Trophoblast cell (in vitro differentiated cells and primary cell): ENCODE measurements at regions not wholly inside any gene's neighbourhood (a gene's known extent, or its start where the extent isn't known, plus 50 kb on each side); places are given as distances from the start of the nearest gene placed in this dataset.

Experiments used
- DNase-seq, 2 donors: peaks; one replicate each; pipeline ENCODE4 v3.0.0-alpha.2; 2016
- H2AFZ ChIP-seq: 2 replicates; pipeline ENCODE4 v1.6.1; 2013; ENCODE audit warnings: low read length, moderate library complexity, mild to moderate bottlenecking; ENCODE audit not compliant: insufficient read depth, poor library complexity
- H2AK5ac ChIP-seq: 2 replicates; pipeline ENCODE4 v1.6.1; 2013; ENCODE audit warnings: mild to moderate bottlenecking, low read length
- H2BK120ac ChIP-seq: 2 replicates; pipeline ENCODE4 v1.6.1; 2013; ENCODE audit warnings: low read length, mild to moderate bottlenecking, moderate library complexity; ENCODE audit not compliant: insufficient read depth, poor library complexity
- H2BK12ac ChIP-seq: 2 replicates; pipeline ENCODE4 v1.6.1; 2013; ENCODE audit warnings: mild to moderate bottlenecking, low read length, moderate library complexity
- H2BK5ac ChIP-seq: 2 replicates; pipeline ENCODE4 v1.6.1; 2013; ENCODE audit warnings: low read length, low read depth, moderate library complexity, mild to moderate bottlenecking; ENCODE audit not compliant: poor library complexity
- H3K14ac ChIP-seq: 2 replicates; pipeline ENCODE4 v1.6.1; 2013; ENCODE audit warnings: mild to moderate bottlenecking, low read length
- H3K18ac ChIP-seq: 2 replicates; pipeline ENCODE4 v1.6.1; 2013; ENCODE audit warnings: mild to moderate bottlenecking, low read length
- H3K23ac ChIP-seq: 2 replicates; pipeline ENCODE4 v1.6.1; 2013; ENCODE audit warnings: low read length
- H3K27ac ChIP-seq: 2 replicates; pipeline ENCODE4 v1.5.1; 2013; ENCODE audit warnings: low read depth, mild to moderate bottlenecking, inconsistent platforms, low read length, moderate library complexity
- H3K27me3 ChIP-seq: 2 replicates; pipeline ENCODE4 v1.6.1; 2013; ENCODE audit warnings: inconsistent platforms, mild to moderate bottlenecking, low read length, moderate library complexity; ENCODE audit not compliant: insufficient read depth
- H3K36me3 ChIP-seq, 2 experiments: 1 replicate in 1 of 2; 2 replicates in 1 of 2; pipeline ENCODE4 v1.6.1; 2013; ENCODE audit warnings: low read length in 2 of 2, mild to moderate bottlenecking in 2 of 2, moderate library complexity in 1 of 2; ENCODE audit not compliant: insufficient read depth in 2 of 2, control insufficient read depth in 1 of 2
- H3K4ac ChIP-seq: 2 replicates; pipeline ENCODE4 v1.6.1; 2013; ENCODE audit warnings: low read depth, mild to moderate bottlenecking, low read length, moderate library complexity
- H3K4me1 ChIP-seq, 2 experiments: 1 replicate in 1 of 2; 2 replicates in 1 of 2; pipeline ENCODE4 v1.6.1; 2013; ENCODE audit warnings: low read length in 2 of 2, mild to moderate bottlenecking in 2 of 2, moderate library complexity in 1 of 2; ENCODE audit not compliant: insufficient read depth in 2 of 2, control insufficient read depth in 1 of 2
- H3K4me2 ChIP-seq: 2 replicates; pipeline ENCODE4 v1.6.1; 2013; ENCODE audit warnings: inconsistent platforms, mild to moderate bottlenecking, low read length, moderate library complexity
- H3K4me3 ChIP-seq: 2 replicates; pipeline ENCODE4 v1.5.1; 2013; ENCODE audit warnings: mild to moderate bottlenecking, low read depth, low read length, inconsistent platforms
- H3K79me1 ChIP-seq: one replicate; pipeline ENCODE4 v1.6.1; 2013; ENCODE audit warnings: low read length
- H3K79me2 ChIP-seq: 2 replicates; pipeline ENCODE4 v1.6.1; 2013; ENCODE audit warnings: low read length, mild to moderate bottlenecking; ENCODE audit not compliant: control insufficient read depth, insufficient read depth, poor library complexity
- H3K9ac ChIP-seq: 2 replicates; pipeline ENCODE4 v1.6.1; 2013; ENCODE audit warnings: mild to moderate bottlenecking, low read length
- H3K9me3 ChIP-seq: 2 replicates; pipeline ENCODE4 v1.6.1; 2013; ENCODE audit warnings: low read depth, mild to moderate bottlenecking, control low read depth, inconsistent platforms, low read length; ENCODE audit not compliant: insufficient read depth
- H4K12ac ChIP-seq: 2 replicates; pipeline ENCODE4 v1.6.1; 2013; ENCODE audit warnings: low read depth, mild to moderate bottlenecking, low read length, moderate library complexity
- H4K8ac ChIP-seq: 2 replicates; pipeline ENCODE4 v1.6.1; 2013; ENCODE audit warnings: low read depth, mild to moderate bottlenecking, low read length, moderate library complexity
- H4K91ac ChIP-seq: one replicate; pipeline ENCODE4 v1.6.1; 2013; ENCODE audit warnings: low read depth, mild to moderate bottlenecking, low read length, moderate library complexity
- WGBS: extraction: QIAGEN DNeasy Blood & Tissue Kit; methylation state at CpG from one replicate; pipeline ENCODE4 v1.1.7; 2013; ENCODE audit warnings: missing lambda C conversion rate; ENCODE audit not compliant: insufficient read length, insufficient coverage; ENCODE audit errors: extremely low coverage; 5-methylcytosine and 5-hydroxymethylcytosine counted together

DNA sequence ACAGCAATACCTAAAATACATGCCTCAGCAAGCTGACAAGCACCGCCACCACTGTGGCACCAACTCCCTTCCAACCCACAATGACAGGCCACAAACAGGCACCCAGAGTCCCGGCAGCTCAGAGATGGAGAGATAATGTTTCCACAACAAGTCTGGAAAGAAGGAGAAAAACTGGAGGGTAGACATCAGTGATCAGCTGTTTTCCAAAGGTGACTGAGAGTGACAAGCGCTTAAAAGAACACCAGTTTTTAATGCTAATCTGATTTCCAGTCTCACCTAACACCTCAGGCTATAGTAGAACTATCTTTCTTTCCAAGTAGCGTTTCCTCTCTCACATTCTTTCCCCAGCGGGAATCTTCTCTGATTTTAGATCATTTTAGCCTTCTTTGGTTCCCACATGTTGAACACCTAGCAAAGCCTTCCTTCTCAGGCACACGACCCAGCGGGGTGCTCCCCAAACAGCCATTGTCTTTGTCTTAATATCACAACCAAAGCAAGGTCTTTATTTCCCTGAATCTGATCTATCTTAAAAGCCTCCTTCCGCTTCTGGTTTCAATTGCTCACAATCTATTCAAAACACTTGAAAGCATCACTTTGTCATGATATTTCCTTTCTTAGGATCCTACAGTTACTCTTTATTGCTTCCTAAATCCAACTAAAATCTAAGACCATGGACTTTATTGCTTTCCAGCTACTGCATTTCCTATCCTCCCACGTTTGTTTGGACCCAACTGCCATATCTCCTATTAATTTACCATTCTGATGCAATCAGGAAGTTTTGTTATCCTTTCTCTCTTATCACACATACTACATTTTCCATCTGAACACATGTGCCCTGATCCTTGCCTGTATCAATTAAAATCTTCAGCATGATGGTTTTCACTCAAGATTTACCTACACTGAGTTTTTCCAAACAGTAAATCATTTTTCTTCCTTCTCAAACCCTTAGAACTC, 282.7 kb downstream of the ADGB start:
- Histone ChIP-seq H4K91ac (no peak overlapping the region), H4K8ac (no peak overlapping the region), H3K4me1 (peaks cover 0 to 5% of the 10 kb centered on the region in 2 experiments), H3K23ac (no peak overlapping the region), H3K27me3 (no peaks in the 10 kb centered on the region), H2BK12ac (no peak overlapping the region), H3K4me2 (no peak overlapping the region), H3K4ac (no peak overlapping the region), H3K4me3 (no peak overlapping the region), H3K14ac (no peak overlapping the region), H3K9me3 (no peaks in the 10 kb centered on the region), H3K79me2 (no peaks in the 10 kb centered on the region), H2BK120ac (no peak overlapping the region), H3K36me3 (no peaks in the 10 kb centered on the region), H3K27ac (no peak overlapping the region), H3K18ac (no peak overlapping the region), H3K9ac (no peak overlapping the region), H2AK5ac (no peak overlapping the region), H3K79me1 (no peaks in the 10 kb centered on the region), H2AFZ (no peak overlapping the region), H2BK5ac (no peak overlapping the region), H4K12ac (no peak overlapping the region)
- no CpG with 5 or more reads among the region's 9 CpGs for WGBS
- peak in 1 of 2 donors; percentile 22 for DNase-seq

GRCh38 chr6:146883640-146884531, 285.1 kb downstream of the ADGB start:
- no peak overlapping the region for H2AFZ ChIP-seq
- no peak overlapping the region for H2BK120ac ChIP-seq
- H3K4me3 ChIP-seq, result no peak overlapping the region
- no peaks in the 10 kb centered on the region for H3K79me2 ChIP-seq
- H2BK12ac ChIP-seq, result no peak overlapping the region
- H3K9ac ChIP-seq, result no peak overlapping the region
- H3K79me1 ChIP-seq, result no peaks in the 10 kb centered on the region
- H3K9me3 ChIP-seq, result no peaks in the 10 kb centered on the region
- H3K4me2 ChIP-seq, result no peak overlapping the region
- no peak overlapping the region for H3K14ac ChIP-seq
- no peak overlapping the region for H2AK5ac ChIP-seq
- no peak for DNase-seq
- no peak overlapping the region for H4K12ac ChIP-seq
- H4K8ac ChIP-seq, result no peak overlapping the region
- H3K4ac ChIP-seq, result no peak overlapping the region
- H2BK5ac ChIP-seq, result no peak overlapping the region
- H3K4me1 ChIP-seq, result peaks cover 2 to 4% of the 10 kb centered on the region in 2 experiments
- WGBS, result no CpG with 5 or more reads among the region's 4 CpGs
- H3K27me3 ChIP-seq, result no peaks in the 10 kb centered on the region
- no peak overlapping the region for H4K91ac ChIP-seq
- no peak overlapping the region for H3K27ac ChIP-seq
- H3K36me3 ChIP-seq, result no peaks in the 10 kb centered on the region
- no peak overlapping the region for H3K18ac ChIP-seq
- no peak overlapping the region for H3K23ac ChIP-seq

- H2BK12ac ChIP-seq, result no peak overlapping the region
- no peaks in the 10 kb centered on the region for H3K36me3 ChIP-seq
- no peak overlapping the region for H3K18ac ChIP-seq
- H2BK5ac ChIP-seq, result no peak overlapping the region
- no peak overlapping the region for H3K9ac ChIP-seq
- H3K79me1 ChIP-seq, result no peaks in the 10 kb centered on the region
- no peak overlapping the region for H4K12ac ChIP-seq
- H3K4ac ChIP-seq, result no peak overlapping the region
- H3K14ac ChIP-seq, result no peak overlapping the region
- H3K4me2 ChIP-seq, result no peak overlapping the region
- no peak overlapping the region for H4K8ac ChIP-seq
- H3K27ac ChIP-seq, result no peak overlapping the region
- peaks cover 2 to 4% of the 10 kb centered on the region in 2 experiments for H3K4me1 ChIP-seq
- WGBS, result no CpG with 5 or more reads among the region's 2 CpGs
- H2AFZ ChIP-seq, result no peak overlapping the region
- no peak overlapping the region for H4K91ac ChIP-seq
- H3K27me3 ChIP-seq, result no peaks in the 10 kb centered on the region
- no peak overlapping the region for H3K23ac ChIP-seq
- no peak overlapping the region for H3K4me3 ChIP-seq
- DNase-seq, result no peak
- H3K9me3 ChIP-seq, result no peaks in the 10 kb centered on the region
- no peaks in the 10 kb centered on the region for H3K79me2 ChIP-seq
- no peak overlapping the region for H2AK5ac ChIP-seq
- H2BK120ac ChIP-seq, result no peak overlapping the region
Observed at GRCh38 chr6:146884728-146885127, 286.0 kb downstream of the ADGB start.

DNA sequence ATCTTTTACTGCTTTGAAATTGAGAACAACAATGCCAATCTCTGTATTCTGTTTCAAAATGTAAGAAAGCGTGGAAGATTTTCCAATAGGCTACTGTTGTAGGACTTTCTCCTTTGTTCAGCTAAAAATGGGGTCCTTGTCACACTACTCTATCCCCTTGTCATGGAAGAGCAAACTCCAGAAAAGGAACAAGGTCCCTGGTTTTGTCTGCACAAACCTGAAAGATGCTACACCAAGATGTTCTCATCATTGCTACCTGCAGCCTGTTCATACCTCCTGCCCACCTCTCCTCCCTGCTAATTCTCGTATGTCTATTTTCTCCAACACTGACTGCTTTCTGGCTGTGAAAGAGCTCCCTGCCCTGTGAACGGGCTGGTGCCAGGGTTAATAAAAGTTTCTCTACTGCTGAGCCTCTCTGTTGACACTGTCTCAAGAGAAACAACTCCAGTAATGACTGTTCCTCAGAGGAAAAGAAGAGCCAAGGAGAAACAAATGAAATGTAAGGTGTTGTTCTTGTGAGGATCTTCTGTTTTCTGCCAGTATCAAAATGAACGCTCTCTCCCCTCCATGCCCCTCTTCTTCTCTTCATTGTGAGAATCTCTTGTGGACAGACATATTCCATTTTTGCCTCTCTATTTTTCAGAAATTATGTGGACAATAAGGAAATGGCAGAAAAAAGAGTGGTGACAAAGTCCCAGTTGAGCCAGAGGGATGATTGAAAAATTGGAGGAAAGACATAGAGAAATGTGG, 287.1 kb downstream of the ADGB start:
- no peaks in the 10 kb centered on the region for H3K79me1 ChIP-seq
- no peak for DNase-seq
- WGBS, result no CpG with 5 or more reads among the region's 4 CpGs

More for the DNA sequence above, 287.1 kb downstream of the ADGB start:
- Histone ChIP-seq H3K18ac (no peak overlapping the region), H2AK5ac (no peak overlapping the region), H3K4ac (no peak overlapping the region), H3K14ac (no peak overlapping the region), H4K8ac (no peak overlapping the region), H2BK5ac (no peak overlapping the region), H2BK12ac (no peak overlapping the region), H2BK120ac (no peak overlapping the region), H3K9ac (no peak overlapping the region), H2AFZ (no peak overlapping the region), H3K36me3 (no peaks in the 10 kb centered on the region), H4K91ac (no peak overlapping the region), H3K4me3 (no peak overlapping the region), H4K12ac (no peak overlapping the region), H3K4me1 (peaks cover 2% of the 10 kb centered on the region in 2 experiments), H3K4me2 (no peak overlapping the region), H3K27ac (no peak overlapping the region), H3K27me3 (no peaks in the 10 kb centered on the region), H3K79me2 (no peaks in the 10 kb centered on the region), H3K23ac (no peak overlapping the region), H3K9me3 (no peaks in the 10 kb centered on the region)
